H1 (cell line): ENCODE measurements at regions not wholly inside any gene's neighbourhood (a gene's known extent, or its start where the extent isn't known, plus 50 kb on each side); places are given as distances from the start of the nearest gene placed in this dataset.
"Not testable (repeated sequence)": the region's sequence is repeated elsewhere in the genome, so short reads cannot be mapped to it uniquely, and the experiment has no call there.

Source experiments
- CTCF ChIA-PET: fragments of 300-600 bp; sonication (Branson Sonifier 250); formaldehyde crosslinking; loops from one replicate; lab custom pipeline; 2021; ENCODE audit not compliant: partially characterized antibody; lab: Charles Lee
- POLR2A ChIA-PET: fragments of 300-600 bp; sonication (Branson Sonifier 250); formaldehyde crosslinking; loops from one replicate; lab custom pipeline; 2021; ENCODE audit warnings: inconsistent platforms; ENCODE audit not compliant: partially characterized antibody; lab: Charles Lee
- DNase-seq, 2 experiments: peaks; one replicate each; pipeline versions ENCODE4 v3.0.0 to v3.0.0-alpha.2; 2010 to 2022; ENCODE audit warnings: low spot score in 2 of 2, low read depth in 1 of 2, mixed read lengths in 1 of 2
- FAIRE-seq: peaks from 2 replicates; lab custom pipeline; 2011; peaks lifted over from hg19 to GRCh38; lab: Jason Lieb, UNC
- H2AFZ ChIP-seq: 2 replicates; pipeline ENCODE4 v1.8.1; 2012; ENCODE audit warnings: low read length, inconsistent platforms
- H2AK5ac ChIP-seq: 2 replicates; pipeline ENCODE4 v1.6.1; 2013; ENCODE audit warnings: low read depth, low read length
- H2BK120ac ChIP-seq: replicated peaks from 2 replicates; pipeline ENCODE3; 2013; ENCODE audit warnings: low read depth, low read length, inconsistent platforms
- H2BK12ac ChIP-seq: 2 replicates; pipeline ENCODE4 v1.6.1; 2013; ENCODE audit warnings: low read depth, low read length
- H2BK15ac ChIP-seq: 2 replicates; pipeline ENCODE4 v1.6.1; 2013; ENCODE audit warnings: low read length
- H2BK20ac ChIP-seq: 2 replicates; pipeline ENCODE4 v1.6.1; 2013; ENCODE audit warnings: low read length
- H2BK5ac ChIP-seq: 2 replicates; pipeline ENCODE4 v1.6.1; 2013; ENCODE audit warnings: low read depth, low read length
- H3K14ac ChIP-seq: 2 replicates; pipeline ENCODE4 v1.6.1; 2013; ENCODE audit warnings: inconsistent platforms; ENCODE audit not compliant: insufficient read length
- H3K18ac ChIP-seq: 2 replicates; pipeline ENCODE4 v1.6.1; 2013; ENCODE audit warnings: low read length; ENCODE audit errors: extremely low read depth
- H3K23ac ChIP-seq: 2 replicates; pipeline ENCODE4 v1.6.1; 2013; ENCODE audit warnings: inconsistent platforms; ENCODE audit not compliant: insufficient read length
- H3K23me2 ChIP-seq: 2 replicates; pipeline ENCODE4 v1.6.1; 2013; ENCODE audit warnings: low read depth, low read length
- H3K27ac ChIP-seq: 2 replicates; pipeline ENCODE4 v1.6.1; 2011; ENCODE audit warnings: low read depth, low read length, inconsistent platforms
- H3K27me3 ChIP-seq, 4 experiments: replicated peaks in 1 of 4; 1 replicate in 1 of 4; 2 replicates in 3 of 4; pipeline versions ENCODE4 v1.6.1 to v1.8.1; 2011 to 2013; ENCODE audit warnings: low read length in 3 of 4, mild to moderate bottlenecking in 3 of 4, inconsistent platforms in 2 of 4, mixed read lengths in 2 of 4, moderate library complexity in 1 of 4; ENCODE audit not compliant: control insufficient read depth in 3 of 4, insufficient read depth in 3 of 4; ENCODE audit errors: extremely low read depth in 1 of 4
- H3K36me3 ChIP-seq, 4 experiments: 2 replicates each; pipeline versions ENCODE4 v1.6.1 to v1.8.1; 2011 to 2013; ENCODE audit warnings: mild to moderate bottlenecking in 4 of 4, low read length in 3 of 4, moderate library complexity in 2 of 4, control low read depth in 1 of 4, inconsistent platforms in 1 of 4; ENCODE audit not compliant: insufficient read depth in 4 of 4, control insufficient read depth in 2 of 4
- H3K4ac ChIP-seq: replicated peaks from 2 replicates; pipeline ENCODE3; 2013; ENCODE audit warnings: low read length, low read depth, mixed read lengths, inconsistent platforms; ENCODE audit not compliant: insufficient read length
- H3K4me1 ChIP-seq, 4 experiments: replicated peaks in 1 of 4; 1 replicate in 1 of 4; 2 replicates in 3 of 4; pipeline versions ENCODE4 v1.6.1 to v1.8.1; 2011 to 2013; ENCODE audit warnings: low read length in 3 of 4, inconsistent platforms in 2 of 4, mixed read lengths in 1 of 4; ENCODE audit not compliant: insufficient read depth in 4 of 4, control insufficient read depth in 3 of 4
- H3K4me2 ChIP-seq, 2 experiments: 2 replicates each; pipeline versions ENCODE4 v1.6.1 to v1.8.1; 2011 to 2013; ENCODE audit warnings: low read depth in 2 of 2, low read length in 2 of 2, control low read depth in 1 of 2, inconsistent platforms in 1 of 2, mild to moderate bottlenecking in 1 of 2; ENCODE audit not compliant: insufficient read depth in 1 of 2
- H3K4me3 ChIP-seq, 4 experiments: fragments of 200-600, 300-600 bp in 1 of 4; sonication (generic), shearing (Covaris generic), sonication (Bioruptor Twin) in 1 of 4; 2 replicates each; pipeline versions ENCODE4 v1.5.1 to v1.8.1; 2011 to 2016; ENCODE audit warnings: low read length in 4 of 4, low read depth in 3 of 4, control low read depth in 2 of 4, inconsistent platforms in 2 of 4, mild to moderate bottlenecking in 2 of 4, mixed read lengths in 1 of 4, moderate library complexity in 1 of 4; ENCODE audit not compliant: insufficient read depth in 2 of 4; ENCODE audit errors: extremely low read depth in 1 of 4
- H3K56ac ChIP-seq: replicated peaks from 2 replicates; pipeline ENCODE3; 2013; ENCODE audit warnings: low read depth, mild to moderate bottlenecking, mixed read lengths, low read length, inconsistent platforms; ENCODE audit not compliant: insufficient read length
- H3K79me1 ChIP-seq: 2 replicates; pipeline ENCODE4 v1.6.1; 2013; ENCODE audit warnings: low read depth, low read length, control low read depth
- H3K79me2 ChIP-seq, 2 experiments: 2 replicates each; pipeline versions ENCODE4 v1.6.1 to v1.8.1; 2012 to 2013; ENCODE audit warnings: low read length in 2 of 2, mild to moderate bottlenecking in 2 of 2, inconsistent platforms in 1 of 2; ENCODE audit not compliant: insufficient read depth in 2 of 2, control insufficient read depth in 1 of 2
- H3K9ac ChIP-seq, 4 experiments: replicated peaks in 1 of 4; 1 replicate in 1 of 4; 2 replicates in 3 of 4; pipeline versions ENCODE4 v1.6.1 to v1.8.1; 2011 to 2013; ENCODE audit warnings: low read depth in 3 of 4, low read length in 3 of 4, control low read depth in 2 of 4, mild to moderate bottlenecking in 2 of 4, moderate library complexity in 2 of 4, inconsistent platforms in 1 of 4; ENCODE audit errors: extremely low read depth in 1 of 4
- H3K9me3 ChIP-seq, 2 experiments: 2 replicates each; pipeline versions ENCODE4 v1.6.1 to v1.8.1; 2012 to 2013; ENCODE audit warnings: mild to moderate bottlenecking in 2 of 2, moderate library complexity in 2 of 2, control low read depth in 1 of 2, inconsistent platforms in 1 of 2, low read depth in 1 of 2, low read length in 1 of 2, mixed read lengths in 1 of 2; ENCODE audit not compliant: insufficient read depth in 2 of 2
- H4K20me1 ChIP-seq, 2 experiments: replicated peaks in 1 of 2; 2 replicates each; pipeline versions ENCODE3 to v1.8.1; 2011 to 2013; ENCODE audit warnings: inconsistent platforms in 2 of 2, low read length in 2 of 2, mild to moderate bottlenecking in 1 of 2; ENCODE audit not compliant: insufficient read depth in 2 of 2, control insufficient read depth in 1 of 2
- H4K5ac ChIP-seq: 2 replicates; pipeline ENCODE4 v1.6.1; 2013; ENCODE audit warnings: low read length, low read depth, mixed read lengths, inconsistent platforms; ENCODE audit not compliant: insufficient read length
- H4K8ac ChIP-seq: 2 replicates; pipeline ENCODE4 v1.8.0; 2013; ENCODE audit warnings: mild to moderate bottlenecking, moderate library complexity, low read length, inconsistent platforms; ENCODE audit not compliant: insufficient read depth; ENCODE audit errors: extremely low read depth
- H4K91ac ChIP-seq: replicated peaks from 2 replicates; pipeline ENCODE3; 2013; ENCODE audit warnings: low read length, mixed read lengths, inconsistent platforms; ENCODE audit not compliant: insufficient read length
- BRCA1 ChIP-seq: IDR thresholded peaks from 2 replicates; pipeline ENCODE4 v1.6.1; 2012; ENCODE audit warnings: low read depth, low read length, improper control_type of control experiment
- CHD2 ChIP-seq: IDR thresholded peaks from 2 replicates; pipeline ENCODE4 v1.6.1; 2012; ENCODE audit warnings: low read length, improper control_type of control experiment
- RFX5 ChIP-seq: IDR thresholded peaks from 2 replicates; pipeline ENCODE4 v1.6.1; 2011; ENCODE audit warnings: low read depth, low read length, improper control_type of control experiment, borderline replicate concordance
- TCF12 ChIP-seq: IDR thresholded peaks from 2 replicates; pipeline ENCODE4 v1.6.1; 2011; ENCODE audit warnings: low read depth, mild to moderate bottlenecking, low read length
- WGBS, 2 experiments: shearing (Covaris generic) in 1 of 2; methylation state at CpG; one replicate each; pipeline versions ENCODE4 v1.1.6 to v1.1.7; 2013 to 2015; ENCODE audit warnings: low lambda C conversion rate in 2 of 2, mixed read lengths in 2 of 2, inconsistent platforms in 1 of 2, low coverage in 1 of 2, missing lambda C conversion rate in 1 of 2; ENCODE audit not compliant: insufficient replicate concordance in 2 of 2, insufficient coverage in 1 of 2, insufficient read length in 1 of 2; ENCODE audit errors: extremely low coverage in 1 of 2, missing lambda C conversion rate in 1 of 2; 5-methylcytosine and 5-hydroxymethylcytosine counted together

GRCh38 chr6:109879521-109879920 is 98.6 kb upstream of the GPR6 start (continued):
- TF ChIP-seq BRCA1 (no peak), TCF12 (no peak), RFX5 (no peak), CHD2 (no peak)

GRCh38 chr6:109881069-109881468 is 97.0 kb upstream of the GPR6 start:
- ChIA-PET POLR2A (interaction anchor here (1.7 kb wide), 1 partner anchor 11 kb away, joined by 4 read pairs; no protein-coding TSS in a partner anchor), CTCF (interaction anchor here (1.3 kb wide), 1 partner anchor 157 kb away, joined by 4 read pairs; no protein-coding TSS in a partner anchor)
- H3K9me3 ChIP-seq, H3K4me2 ChIP-seq, H3K9ac ChIP-seq, H3K27ac ChIP-seq, H3K23ac ChIP-seq, H3K56ac ChIP-seq, H2AK5ac ChIP-seq, H3K79me2 ChIP-seq, H2BK120ac ChIP-seq, H3K23me2 ChIP-seq, FAIRE-seq, H3K79me1 ChIP-seq, H2BK15ac ChIP-seq, H2AFZ ChIP-seq, H4K8ac ChIP-seq, H3K4me3 ChIP-seq, H3K4me1 ChIP-seq, H3K36me3 ChIP-seq, H3K14ac ChIP-seq, DNase-seq, H2BK5ac ChIP-seq, H4K91ac ChIP-seq, H4K20me1 ChIP-seq, H3K27me3 ChIP-seq, H3K4ac ChIP-seq, H2BK12ac ChIP-seq, H4K5ac ChIP-seq, H2BK20ac ChIP-seq, H3K18ac ChIP-seq: not testable (repeated sequence)
- WGBS, 2 experiments = 88% methylated on average over 19 of the region's 19 CpGs; no CpG with 5 or more reads in 1 of the 2 experiments
